GM23338 (cell line): ENCODE measurements at regions not wholly inside any gene's neighbourhood (a gene's known extent, or its start where the extent isn't known, plus 50 kb on each side); places are given as distances from the start of the nearest gene placed in this dataset.
A peak's percentile ranks its signal among the peaks of the same experiment; 100 is the strongest.

Experiments used
- ATAC-seq: fragments of 200-7000 bp; cut with Tn5 transposase; 3 replicates; pipeline ENCODE4 v1.9.1; 2020
- DNase-seq: peaks from one replicate; pipeline ENCODE4 v3.0.0-alpha.2; 2015; ENCODE audit warnings: low spot score
- H2AFZ ChIP-seq: fragments of 200-600 bp; sonication (generic); 2 replicates; pipeline ENCODE4 v1.8.0; 2016; ENCODE audit warnings: antibody characterized with exemption, mild to moderate bottlenecking, moderate library complexity
- H3F3A ChIP-seq: fragments of 200-600 bp; sonication (generic); replicated peaks from 2 replicates; pipeline ENCODE4 v1.8.0; 2017; ENCODE audit warnings: antibody characterized with exemption, mixed run types, low read depth
- H3K27ac ChIP-seq: fragments of 200-600 bp; sonication (generic); 2 replicates; pipeline ENCODE4 v1.6.1; 2016; ENCODE audit warnings: low read depth
- H3K27me3 ChIP-seq: fragments of 200-600 bp; sonication (generic); 2 replicates; pipeline ENCODE4 v1.8.0; 2016; ENCODE audit warnings: mild to moderate bottlenecking, mixed run types, moderate library complexity; ENCODE audit not compliant: insufficient read depth
- H3K36me3 ChIP-seq: fragments of 200-600 bp; sonication (generic); 2 replicates; pipeline ENCODE4 v1.8.0; 2016; ENCODE audit warnings: mild to moderate bottlenecking; ENCODE audit not compliant: insufficient read depth
- H3K4me1 ChIP-seq: fragments of 200-600 bp; sonication (generic); 2 replicates; pipeline ENCODE4 v1.8.0; 2016; ENCODE audit warnings: mild to moderate bottlenecking, moderate library complexity; ENCODE audit not compliant: insufficient read depth
- H3K4me2 ChIP-seq: fragments of 200-600 bp; sonication (generic); 2 replicates; pipeline ENCODE4 v1.7.1; 2017; ENCODE audit warnings: mixed run types
- H3K4me3 ChIP-seq: fragments of 200-600 bp; sonication (generic); 2 replicates; pipeline ENCODE4 v1.6.1; 2016; ENCODE audit warnings: mixed run types
- H3K79me2 ChIP-seq: fragments of 200-600 bp; sonication (generic); replicated peaks from 2 replicates; pipeline ENCODE4 v1.8.0; 2017; ENCODE audit warnings: mild to moderate bottlenecking; ENCODE audit not compliant: insufficient read depth
- H3K9me2 ChIP-seq: fragments of 200-600 bp; sonication (generic); 2 replicates; pipeline ENCODE4 v1.8.0; 2017; ENCODE audit not compliant: insufficient read depth
- H4K20me1 ChIP-seq: fragments of 200-600 bp; sonication (generic); replicated peaks from 2 replicates; pipeline ENCODE4 v1.8.0; 2017; ENCODE audit warnings: mild to moderate bottlenecking; ENCODE audit not compliant: insufficient read depth
- H3K27ac Mint-ChIP-seq: 2 replicates; pipeline ENCODE4 v1.8.0; 2020; ENCODE audit warnings: inconsistent platforms, mild to moderate bottlenecking, moderate library complexity, mixed read lengths
- H3K27me3 Mint-ChIP-seq: 3 replicates; pipeline ENCODE4 v1.8.0; 2022; ENCODE audit warnings: low read depth, mild to moderate bottlenecking, moderate library complexity, mixed read lengths, inconsistent platforms; ENCODE audit not compliant: insufficient read depth, poor library complexity
- H3K36me3 Mint-ChIP-seq: 3 replicates; pipeline ENCODE4 v1.8.0; 2021; ENCODE audit warnings: low read depth, mild to moderate bottlenecking, inconsistent platforms, moderate library complexity, mixed read lengths
- H3K4me1 Mint-ChIP-seq: 3 replicates; pipeline ENCODE4 v1.8.0; 2020; ENCODE audit warnings: mild to moderate bottlenecking, inconsistent platforms, mixed read lengths
- H3K4me3 Mint-ChIP-seq: 3 replicates; pipeline ENCODE4 v1.8.0; 2021; ENCODE audit warnings: moderate library complexity, mild to moderate bottlenecking, inconsistent platforms, mixed read lengths
- H3K9me3 Mint-ChIP-seq: 3 replicates; pipeline ENCODE4 v1.8.0; 2020; ENCODE audit warnings: moderate library complexity, mild to moderate bottlenecking, inconsistent platforms, mixed read lengths
- CREB1 ChIP-seq: fragments of 250-450 bp; sonication (Bioruptor Pico); IDR thresholded peaks from 2 replicates; pipeline ENCODE4 v1.5.0; 2020; ENCODE audit warnings: low read depth, mild to moderate bottlenecking, moderate library complexity
- CTCF ChIP-seq, 2 experiments: fragments of 200-600 bp in 1 of 2; sonication (generic) in 1 of 2; conservative IDR thresholded peaks; 2 replicates each; pipeline versions ENCODE4 v1.5.1 to v1.6.1; 2016 to 2017; ENCODE audit warnings: antibody characterized with exemption in 2 of 2, low read depth in 2 of 2, mild to moderate bottlenecking in 2 of 2, moderate library complexity in 1 of 2
- ETS1 ChIP-seq: IDR thresholded peaks from 2 replicates; pipeline ENCODE4 v1.6.1; 2016; ENCODE audit warnings: antibody characterized with exemption
- EZH2 ChIP-seq: fragments of 200-600 bp; sonication (generic); IDR thresholded peaks from one replicate; pipeline ENCODE4 v1.8.0; 2017; ENCODE audit warnings: antibody characterized with exemption, mild to moderate bottlenecking, low read depth; ENCODE audit not compliant: unreplicated experiment
- EZH2phosphoT487 ChIP-seq: fragments of 200-600 bp; sonication (generic); IDR thresholded peaks from one replicate; pipeline ENCODE4 v1.8.1; 2018; ENCODE audit warnings: antibody characterized with exemption; ENCODE audit not compliant: unreplicated experiment
- JUNB ChIP-seq: IDR thresholded peaks from one replicate; pipeline ENCODE4 v1.6.1; 2016; ENCODE audit warnings: antibody characterized with exemption; ENCODE audit not compliant: unreplicated experiment
- STAT1 ChIP-seq: IDR thresholded peaks from one replicate; pipeline ENCODE4 v1.6.1; 2016; ENCODE audit warnings: antibody characterized with exemption; ENCODE audit not compliant: unreplicated experiment
- ZNF114 ChIP-seq: fragments of 250-450 bp; sonication (Bioruptor Pico); IDR thresholded peaks from 2 replicates; pipeline ENCODE4 v1.5.0; 2020; ENCODE audit warnings: mild to moderate bottlenecking, moderate library complexity
- ZNF331 ChIP-seq: fragments of 250-450 bp; sonication (Bioruptor Pico); IDR thresholded peaks from 2 replicates; pipeline ENCODE4 v1.5.0; 2020; ENCODE audit warnings: low read depth, mild to moderate bottlenecking, moderate library complexity
- ZNF462 ChIP-seq: fragments of 250-450 bp; sonication (Bioruptor Pico); IDR thresholded peaks from 2 replicates; pipeline ENCODE4 v1.5.0; 2020; ENCODE audit warnings: mild to moderate bottlenecking, moderate library complexity

GRCh38 chr10:8332730-8333111 is 278.2 kb downstream of the GATA3 start:
- ATAC-seq (no peak), DNase-seq (no peak)
- peak overlapping the region; percentile 68 for H3K4me3 ChIP-seq
- no peak overlapping the region for H3K27ac ChIP-seq
- H3F3A ChIP-seq = 0 out of 2 replicates have a peak, but pooled peaks cover 5% of the 10 kb centered on the region
- H2AFZ ChIP-seq = peak overlapping the region; percentile 97
- no peaks in the 10 kb centered on the region for H3K9me2 ChIP-seq
- Mint-ChIP-seq H3K27ac (no peak overlapping the region), H3K9me3 (no peaks in the 10 kb centered on the region), H3K4me3 (peak overlapping the region; percentile 71), H3K4me1 (peaks cover 15% of the 10 kb centered on the region), H3K27me3 (peaks cover 12% of the 10 kb centered on the region), H3K36me3 (no peaks in the 10 kb centered on the region)
- H3K36me3 ChIP-seq = no peaks in the 10 kb centered on the region
- H3K4me2 ChIP-seq = peak overlapping the region; percentile 93
- no peaks in the 10 kb centered on the region for H3K79me2 ChIP-seq
- peaks cover 14% of the 10 kb centered on the region for H3K4me1 ChIP-seq
- peaks cover 22% of the 10 kb centered on the region for H3K27me3 ChIP-seq
- no peak for TF ChIP-seq EZH2
- no peak for TF ChIP-seq ZNF462
- TF ChIP-seq ZNF114 (CRISPR knock-in tag) = no peak
- H4K20me1 ChIP-seq = no peaks in the 10 kb centered on the region

- Histone ChIP-seq H3K27ac (no peak overlapping the region), H3K79me2 (no peaks in the 10 kb centered on the region), H2AFZ (no peak overlapping the region), H3K9me2 (no peaks in the 10 kb centered on the region), H3K4me1 (peaks cover 14% of the 10 kb centered on the region), H3K36me3 (no peaks in the 10 kb centered on the region), H3K4me3 (no peak overlapping the region), H3K27me3 (peaks cover 22% of the 10 kb centered on the region), H3F3A (0 out of 2 replicates have a peak, but pooled peaks cover 5% of the 10 kb centered on the region), H4K20me1 (no peaks in the 10 kb centered on the region), H3K4me2 (no peak overlapping the region)
- H3K36me3 Mint-ChIP-seq = no peaks in the 10 kb centered on the region
- H3K4me3 Mint-ChIP-seq = no peak overlapping the region
- no peaks in the 10 kb centered on the region for H3K9me3 Mint-ChIP-seq
- no peak for DNase-seq
- peaks cover 12% of the 10 kb centered on the region for H3K27me3 Mint-ChIP-seq
- no peak overlapping the region for H3K27ac Mint-ChIP-seq
- H3K4me1 Mint-ChIP-seq = peaks cover 15% of the 10 kb centered on the region
- ATAC-seq = no peak
- TF ChIP-seq ZNF114 (CRISPR knock-in tag) (no peak), ZNF331 (CRISPR knock-in tag) (no peak), EZH2 (no peak), ETS1 (no peak), EZH2phosphoT487 (no peak), STAT1 (no peak), JUNB (no peak), CREB1 (CRISPR knock-in tag) (no peak), CTCF (conservative IDR thresholded peaks at IDR 0.05; ENCODE audit: low read depth in 2 of 2) (no peak)
Observed at GRCh38 chr10:8334631-8335030, 280.1 kb downstream of the GATA3 start.
